Stimulated activated CD8-positive, alpha-beta memory T cell treated with anti-CD3 and anti-CD28 coated beads, Interleukin-12 subunit alpha, Interleukin-12 subunit beta, amount 100 ng/mL, for 24 hours (primary cell): ENCODE measurements at regions not wholly inside any gene's neighbourhood (a gene's known extent, or its start where the extent isn't known, plus 50 kb on each side); places are given as distances from the start of the nearest gene placed in this dataset.
"Not testable (repeated sequence)": the region's sequence is repeated elsewhere in the genome, so short reads cannot be mapped to it uniquely, and the experiment has no call there.

Source experiments
- DNase-seq: peaks from one replicate; pipeline ENCODE4 v3.0.0-alpha.2; 2020; ENCODE audit errors: extremely low read depth

- no peak for DNase-seq
Observed at GRCh38 chr1:221880182-221880581, 138.3 kb upstream of the DUSP10 start.

GRCh38 chr1:221878134-221878533 lies 136.2 kb upstream of the DUSP10 start:
- DNase-seq = no peak

- no peak for DNase-seq
Observed at GRCh38 chr1:221877311-221877710, 135.4 kb upstream of the DUSP10 start.

- DNase-seq = no peak
Observed at GRCh38 chr1:221875004-221875330, 133.1 kb upstream of the DUSP10 start.

GRCh38 chr1:221874285-221875003 lies 132.6 kb upstream of the DUSP10 start:
- DNase-seq = no peak

- no peak for DNase-seq
Observed at GRCh38 chr1:221873673-221874072, 131.8 kb upstream of the DUSP10 start.

- no peak for DNase-seq
Observed at GRCh38 chr1:221871056-221871455, 129.2 kb upstream of the DUSP10 start.

GRCh38 chr1:221869779-221870178 lies 127.9 kb upstream of the DUSP10 start:
- no peak for DNase-seq

GRCh38 chr1:221868593-221869303 lies 126.9 kb upstream of the DUSP10 start:
- DNase-seq = no peak

GRCh38 chr1:221867003-221867402 lies 125.1 kb upstream of the DUSP10 start:
- no peak for DNase-seq

- no peak for DNase-seq
Observed at GRCh38 chr1:221865808-221866207, 123.9 kb upstream of the DUSP10 start.

GRCh38 chr1:221863635-221864034 lies 121.7 kb upstream of the DUSP10 start:
- no peak for DNase-seq

- DNase-seq = no peak
Observed at GRCh38 chr1:221862971-221863370, 121.1 kb upstream of the DUSP10 start.

- no peak for DNase-seq
Observed at GRCh38 chr1:221858818-221859611, 117.1 kb upstream of the DUSP10 start.

GRCh38 chr1:221857094-221857444 lies 115.2 kb upstream of the DUSP10 start:
- not testable (repeated sequence) for DNase-seq

GRCh38 chr1:221856228-221857093 lies 114.6 kb upstream of the DUSP10 start:
- DNase-seq = no peak

GRCh38 chr1:221855156-221855555 lies 113.3 kb upstream of the DUSP10 start:
- no peak for DNase-seq

GRCh38 chr1:221851336-221851735 lies 109.4 kb upstream of the DUSP10 start:
- DNase-seq = no peak

GRCh38 chr1:221850470-221851187 lies 108.7 kb upstream of the DUSP10 start:
- DNase-seq = no peak

- DNase-seq = no peak
Observed at GRCh38 chr1:221849897-221850296, 108.0 kb upstream of the DUSP10 start.

GRCh38 chr1:221849110-221849509 lies 107.2 kb upstream of the DUSP10 start:
- DNase-seq = no peak
